T1000 (cell line): ENCODE measurements at regions not wholly inside any gene's neighbourhood (a gene's known extent, or its start where the extent isn't known, plus 50 kb on each side); places are given as distances from the start of the nearest gene placed in this dataset.
"Not testable (repeated sequence)": the region's sequence is repeated elsewhere in the genome, so short reads cannot be mapped to it uniquely, and the experiment has no call there.

ENCODE experiments used
- DNase-seq: peaks from one replicate; lab custom pipeline; 2025; ENCODE audit warnings: mixed read lengths; lab: John Stamatoyannopoulos, UW

DNA sequence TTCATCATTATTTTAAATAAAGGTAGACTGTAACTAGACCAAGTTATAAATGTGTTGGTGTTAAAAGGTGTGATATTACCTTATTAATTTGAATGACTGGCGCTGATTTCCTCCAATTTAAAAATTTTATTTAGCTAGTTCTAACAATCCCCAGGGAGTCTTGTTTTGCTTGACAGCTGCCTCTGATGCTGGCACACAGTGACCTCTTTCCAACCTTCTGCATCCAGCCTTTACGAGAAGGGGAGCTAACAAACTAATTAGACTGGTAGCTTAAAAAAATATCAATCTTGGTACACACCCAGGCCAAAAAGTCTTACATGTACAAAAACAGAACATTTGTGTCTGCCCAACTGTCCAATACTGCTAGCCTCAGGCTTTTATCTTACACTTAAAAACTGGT, 51.8 kb upstream of the ENPEP start:
- DNase-seq, result no peak

DNA sequence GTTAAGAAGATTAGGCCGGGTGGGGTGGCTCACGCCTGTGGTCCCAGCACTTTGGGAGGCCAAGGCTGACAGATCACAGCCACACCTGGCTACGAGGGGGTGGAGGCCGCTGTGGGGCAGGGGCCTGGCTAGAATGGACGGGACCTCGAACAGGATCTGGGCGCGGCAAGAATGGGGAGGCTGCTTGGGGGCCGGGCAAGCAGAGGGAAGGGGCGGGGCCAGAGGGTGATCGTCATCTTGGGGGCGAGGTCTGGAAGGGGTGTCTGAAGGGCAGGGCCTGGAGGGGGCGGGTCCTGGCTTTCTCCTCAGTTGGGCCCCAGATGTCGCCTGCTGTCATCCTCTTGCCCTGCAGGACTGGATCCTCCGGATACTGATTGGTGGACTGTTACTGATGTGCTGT, 57.3 kb upstream of the ENPEP start:
- no peak for DNase-seq

DNA sequence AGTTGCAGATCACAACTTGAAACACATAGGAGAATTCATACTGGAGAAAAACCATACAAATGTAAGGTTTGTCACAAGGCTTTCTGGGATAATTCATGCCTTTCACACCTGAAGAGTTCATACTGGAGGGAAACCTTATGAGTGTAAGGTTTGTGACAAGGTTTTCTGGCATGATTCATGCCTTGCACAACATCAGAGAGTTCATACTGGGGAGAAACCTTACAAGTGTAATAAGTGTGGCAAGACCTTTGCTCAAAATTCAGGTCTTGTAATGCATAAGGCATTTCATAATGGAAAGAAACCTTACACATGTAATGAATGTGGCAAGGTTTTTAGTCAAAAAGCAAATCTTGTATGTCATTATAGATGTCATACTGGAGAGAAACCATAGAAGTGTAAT, 58.8 kb upstream of the ENPEP start:
- DNase-seq, result no peak

DNA sequence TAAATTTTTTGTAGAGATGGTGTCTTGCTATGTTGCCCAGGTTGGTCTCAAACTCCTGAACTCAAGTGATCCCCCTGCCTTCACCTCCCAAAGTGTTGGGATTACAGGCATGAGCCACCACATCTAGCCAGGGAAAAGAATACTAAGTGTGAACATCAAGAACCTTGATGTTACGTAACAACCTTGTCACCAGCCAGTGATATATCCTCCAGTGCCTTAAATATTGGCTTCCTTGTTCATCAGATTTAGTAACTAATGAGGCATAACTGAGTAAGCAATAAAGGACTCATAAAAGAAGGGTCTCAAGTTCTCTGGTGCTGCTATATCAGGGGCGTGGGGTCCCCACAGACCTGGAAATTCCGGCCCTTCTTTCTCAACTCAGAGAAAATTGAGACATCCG, 60.5 kb upstream of the ENPEP start:
- no peak for DNase-seq

DNA sequence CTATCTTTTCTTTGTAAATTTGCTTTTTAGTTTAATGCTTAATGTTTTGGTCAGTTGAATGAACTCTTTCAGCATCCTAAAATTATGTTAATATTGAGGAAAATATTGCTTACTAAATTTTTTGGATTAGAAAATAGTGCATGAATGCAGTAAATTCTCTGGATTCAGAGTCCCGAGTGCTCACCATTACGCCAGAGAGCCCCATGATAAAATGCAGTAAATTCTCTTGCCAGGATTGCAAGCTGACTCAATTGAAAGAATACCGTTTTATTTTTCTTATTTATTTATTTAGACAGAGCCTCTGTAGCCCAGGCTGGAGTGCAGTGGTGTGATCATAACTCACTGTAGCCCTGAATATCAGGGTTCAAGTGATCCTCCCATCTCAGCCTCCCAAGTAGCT, 60.9 kb upstream of the ENPEP start:
- no peak for DNase-seq

DNA sequence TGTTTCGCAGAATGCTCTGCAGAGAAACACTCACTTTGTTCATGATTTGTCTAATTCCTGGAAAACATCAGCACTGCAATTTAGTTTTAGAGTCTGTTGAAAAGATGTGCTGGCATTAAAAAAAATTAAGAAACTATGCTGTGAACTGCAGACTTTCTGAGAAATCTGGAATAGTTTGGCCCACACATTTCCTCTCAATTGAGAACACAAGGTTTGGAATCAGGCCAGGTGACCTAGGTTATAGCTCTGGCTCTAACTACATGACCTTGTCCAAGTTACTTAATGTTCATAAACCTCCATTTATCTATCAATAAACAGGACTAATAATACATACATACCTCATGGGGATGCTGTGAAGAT, 61.4 kb upstream of the ENPEP start:
- DNase-seq, result no peak

DNA sequence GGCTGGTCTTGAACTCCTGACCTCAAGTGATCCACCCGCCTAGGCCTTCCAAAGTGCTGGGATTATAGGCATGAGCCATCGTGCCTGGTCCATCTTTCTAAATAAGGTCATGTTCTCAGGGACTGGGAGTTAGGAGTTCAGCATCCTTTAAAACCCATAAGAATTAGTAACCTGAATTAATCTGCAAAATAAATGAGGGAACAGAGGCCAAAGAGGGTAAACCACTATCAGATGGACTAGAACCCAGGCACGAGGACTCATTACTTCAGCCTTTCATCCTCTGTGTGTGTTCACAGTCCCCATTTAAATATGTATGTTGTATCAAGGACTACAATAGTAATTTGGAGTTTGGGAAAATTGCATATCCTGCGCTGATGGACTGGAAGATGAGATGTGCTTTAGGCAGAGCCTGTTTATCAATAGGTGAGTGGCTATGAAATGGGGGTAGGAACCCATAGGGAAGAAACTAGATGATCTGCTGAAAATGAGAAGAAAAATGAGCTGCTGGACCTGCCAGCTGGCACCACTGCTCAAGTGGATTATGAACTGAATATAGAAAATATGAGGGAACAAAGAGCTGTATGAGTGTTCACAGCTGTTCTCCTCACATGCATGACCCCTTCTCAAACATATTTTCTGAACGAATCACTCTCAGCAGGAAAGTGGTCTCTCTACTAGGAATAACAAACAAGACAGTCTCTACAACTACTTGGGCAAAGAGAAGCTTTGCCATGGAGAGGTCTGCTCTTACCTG, 62.0 kb upstream of the ENPEP start:
- not testable (repeated sequence) for DNase-seq

DNA sequence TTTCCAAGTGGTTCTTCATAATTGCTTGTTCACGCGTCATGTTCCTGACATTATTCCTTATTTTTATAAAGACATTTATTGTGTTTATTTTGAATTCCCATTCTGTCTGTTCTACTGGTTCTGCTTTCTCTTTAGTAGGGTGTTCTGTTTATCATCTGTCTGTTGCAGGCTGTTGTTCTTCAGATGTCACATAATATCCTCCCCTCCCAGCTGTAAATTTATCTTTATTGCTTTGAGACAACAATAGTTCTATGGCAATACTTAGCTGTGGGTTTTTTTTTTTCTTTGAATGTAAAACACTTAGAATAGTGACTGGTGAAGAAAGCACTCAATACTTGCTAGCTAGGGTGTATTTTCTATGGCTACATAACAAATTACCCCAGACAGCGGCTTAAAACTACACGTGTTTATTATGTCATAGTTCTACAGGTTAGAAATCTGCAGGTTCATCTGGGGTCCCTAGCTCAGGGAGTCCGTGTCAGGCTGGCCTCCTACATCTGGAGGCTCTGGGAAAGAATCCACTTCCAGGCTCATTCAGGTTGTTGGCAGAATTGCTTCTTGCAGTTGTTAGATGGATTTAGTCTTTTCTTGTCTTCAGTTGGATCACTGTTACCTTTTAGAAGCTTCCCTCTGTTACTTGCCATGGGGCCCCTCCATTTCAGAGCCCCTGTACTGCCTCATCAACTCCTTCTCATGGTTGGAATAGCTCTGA, 63.4 kb upstream of the ENPEP start:
- DNase-seq, result no peak

DNA sequence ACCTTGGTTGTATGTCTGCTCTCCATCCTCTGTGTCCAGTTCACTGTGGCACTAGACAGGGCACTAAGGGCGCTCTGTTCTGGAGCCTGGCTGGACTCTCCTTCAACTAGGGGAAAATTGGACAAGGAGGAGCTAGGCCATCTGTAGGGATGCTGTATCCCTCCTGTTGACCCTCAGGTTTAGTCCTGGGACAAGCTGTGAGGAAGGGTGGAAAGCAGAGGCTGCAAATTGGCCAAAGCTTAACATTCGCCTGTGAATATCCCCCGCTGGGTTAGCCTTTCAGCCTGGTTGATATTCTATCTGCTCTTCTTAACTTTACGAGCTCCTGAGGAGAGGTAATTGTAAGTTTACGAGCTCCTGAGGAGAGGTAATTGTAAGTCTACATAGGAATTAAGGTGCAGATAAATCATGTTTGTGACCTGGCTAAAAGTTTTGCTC, 64.4 kb upstream of the ENPEP start:
- DNase-seq, result no peak

DNA sequence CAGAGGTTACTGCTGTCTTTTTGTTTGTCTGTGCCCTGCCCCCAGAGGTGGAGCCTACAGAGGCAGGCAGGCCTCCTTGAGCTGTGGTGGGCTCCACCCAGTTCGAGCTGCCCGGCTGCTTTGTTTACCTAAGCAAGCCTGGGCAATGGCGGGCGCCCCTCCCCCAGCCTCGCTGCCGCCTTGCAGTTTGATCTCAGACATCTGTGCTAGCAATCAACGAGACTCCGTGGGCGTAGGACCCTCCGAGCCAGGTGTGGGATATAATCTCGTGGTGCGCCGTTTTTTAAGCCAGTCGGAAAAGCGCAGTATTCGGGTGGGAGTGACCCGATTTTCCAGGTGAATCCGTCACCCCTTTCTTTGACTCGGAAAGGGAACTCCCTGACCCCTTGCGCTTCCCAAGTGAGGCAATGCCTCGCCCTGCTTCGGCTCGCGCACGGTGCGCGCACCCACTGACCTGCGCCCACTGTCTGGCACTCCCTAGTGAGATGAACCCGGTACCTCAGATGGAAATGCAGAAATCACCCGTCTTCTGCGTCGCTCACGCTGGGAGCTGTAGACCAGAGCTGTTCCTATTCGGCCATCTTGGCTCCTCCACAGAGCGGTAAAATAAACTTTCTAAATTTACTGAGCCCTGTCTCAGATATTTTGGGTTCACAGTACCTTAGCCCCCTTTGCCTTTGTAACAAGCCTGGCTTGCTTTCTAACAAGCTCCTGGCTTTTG, 64.9 kb upstream of the ENPEP start:
- DNase-seq, result not testable (repeated sequence)

DNA sequence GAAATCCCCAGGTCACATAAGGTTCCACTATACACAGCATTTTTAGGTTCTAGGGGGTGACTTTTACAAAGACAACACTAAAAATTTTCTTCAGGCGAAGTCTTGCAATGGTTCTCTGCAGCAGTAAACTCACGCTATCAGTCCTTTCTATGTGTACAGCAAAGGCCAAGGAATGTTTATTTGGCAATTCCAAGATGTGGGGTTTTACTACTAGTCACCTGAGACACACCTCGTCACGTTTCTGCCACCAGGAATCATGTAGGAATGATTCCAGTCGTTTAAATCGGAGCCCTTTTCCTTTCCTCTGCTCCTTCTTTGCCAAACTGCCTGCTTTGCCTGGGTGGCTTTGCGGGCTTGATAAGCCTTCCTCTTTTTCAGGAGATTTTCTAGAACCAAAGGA, 75.9 kb upstream of the ENPEP start:
- DNase-seq, result no peak

DNA sequence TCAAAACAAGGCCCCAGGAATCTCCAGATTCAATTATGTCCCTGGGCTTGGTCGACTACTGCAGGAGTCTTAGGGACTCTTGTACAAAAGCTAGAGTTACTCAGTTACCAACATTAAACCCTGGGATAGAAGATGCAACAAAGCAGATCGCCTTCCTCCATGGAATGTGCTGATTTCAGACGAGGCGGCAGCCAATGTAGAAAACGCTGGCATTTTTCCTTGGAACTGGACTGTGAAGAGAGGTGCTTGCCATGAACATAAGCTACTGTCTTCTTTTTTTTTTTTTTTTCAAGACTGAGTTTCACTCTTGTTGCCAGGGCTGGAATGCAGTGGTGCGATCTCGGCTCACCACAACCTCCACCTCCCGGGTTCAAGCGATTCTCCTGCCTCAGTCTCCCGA, 76.9 kb upstream of the ENPEP start:
- not testable (repeated sequence) for DNase-seq

DNA sequence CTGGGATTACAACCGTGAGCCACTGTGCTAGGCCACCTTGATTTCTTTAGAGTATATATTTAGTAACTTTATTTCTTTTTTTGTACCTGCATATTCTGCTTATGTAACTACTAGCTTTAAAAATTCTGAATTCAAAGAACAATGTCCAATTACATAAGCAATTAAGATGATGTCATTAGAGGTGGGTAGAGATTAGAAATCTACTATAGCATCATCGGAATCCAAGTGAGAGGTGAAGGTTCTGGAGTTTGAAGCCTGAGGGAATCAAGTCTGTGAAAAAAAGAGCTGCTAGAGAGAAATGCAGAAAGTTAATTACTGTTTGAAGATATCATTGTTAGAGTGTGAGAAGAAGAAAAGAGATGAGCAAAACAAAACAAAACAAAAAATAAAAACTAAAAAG, 79.0 kb upstream of the ENPEP start:
- no peak for DNase-seq

DNA sequence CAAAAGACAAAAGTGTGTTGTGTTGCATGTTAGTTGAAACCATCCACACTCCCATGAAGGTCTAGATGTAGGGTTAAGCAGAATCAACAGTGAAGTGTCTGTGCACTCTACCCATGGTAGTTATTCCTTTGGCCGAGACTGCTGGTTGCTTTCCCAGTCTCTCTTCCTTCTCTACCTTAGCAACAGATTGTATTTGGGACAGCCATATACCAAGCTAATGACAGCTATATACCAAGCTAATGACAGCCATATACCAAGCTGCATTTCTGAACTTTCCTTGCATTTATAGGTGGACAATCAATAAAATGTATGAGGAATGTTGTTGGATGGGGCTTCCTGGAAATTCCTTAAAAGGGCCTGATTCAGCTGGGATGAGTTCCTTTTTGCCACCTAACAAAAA, 80.5 kb upstream of the ENPEP start:
- DNase-seq, result no peak

DNA sequence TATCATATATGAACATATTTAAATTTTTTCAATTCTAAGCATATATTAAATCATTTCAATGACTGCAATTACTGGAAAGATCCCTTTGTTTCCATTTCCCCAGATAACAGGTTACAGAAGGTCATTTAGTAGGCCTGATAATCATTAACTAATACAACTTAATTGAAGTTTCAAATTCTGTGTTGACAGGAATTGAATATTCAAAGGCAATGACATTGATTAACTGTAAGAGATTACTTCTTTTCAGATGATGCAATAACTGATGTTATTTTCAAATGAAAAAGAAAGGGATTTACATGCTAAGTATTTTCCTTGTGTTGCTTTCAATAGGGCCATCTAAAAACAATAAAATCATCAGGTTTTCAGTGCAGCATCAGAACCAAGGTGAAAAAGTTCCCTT, 81.1 kb upstream of the ENPEP start:
- no peak for DNase-seq

DNA sequence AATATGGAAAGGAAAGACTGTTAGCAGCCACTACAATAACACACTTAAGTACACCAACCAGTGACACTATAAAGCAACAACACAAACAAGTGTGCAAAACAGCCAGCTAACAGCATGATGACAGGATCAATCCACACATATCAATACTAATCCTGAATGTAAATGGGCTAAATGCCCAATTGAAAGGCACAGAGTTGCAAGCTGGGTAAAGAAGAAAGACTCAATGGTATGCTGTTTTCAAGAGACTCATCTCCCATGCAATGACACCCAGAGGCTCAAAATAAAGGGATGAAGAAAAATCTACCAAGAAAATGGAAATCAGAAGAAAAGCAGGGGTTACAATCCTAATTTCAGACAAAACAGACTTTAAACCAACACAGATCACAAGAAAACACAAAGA, 94.2 kb upstream of the ENPEP start:
- no peak for DNase-seq

DNA sequence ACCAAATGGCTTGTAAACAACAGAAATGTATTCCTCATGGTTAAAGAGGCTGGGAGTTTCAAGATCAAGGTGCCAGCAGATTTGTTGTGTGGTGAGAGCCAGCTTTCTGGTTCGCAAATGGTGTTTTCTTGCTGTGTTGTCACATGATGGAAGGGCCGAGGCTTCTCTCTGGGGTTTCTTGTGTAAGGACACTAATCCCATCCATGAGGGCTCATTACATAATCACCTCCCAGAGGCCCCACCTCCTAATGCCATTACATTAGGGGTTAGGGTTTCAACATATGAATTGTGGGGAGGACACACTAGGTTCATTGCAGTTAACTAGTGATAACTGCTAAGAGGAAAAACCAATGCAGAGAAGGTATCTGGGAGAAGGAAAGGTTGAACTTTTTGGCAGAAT, 103.5 kb upstream of the ENPEP start:
- DNase-seq, result no peak

DNA sequence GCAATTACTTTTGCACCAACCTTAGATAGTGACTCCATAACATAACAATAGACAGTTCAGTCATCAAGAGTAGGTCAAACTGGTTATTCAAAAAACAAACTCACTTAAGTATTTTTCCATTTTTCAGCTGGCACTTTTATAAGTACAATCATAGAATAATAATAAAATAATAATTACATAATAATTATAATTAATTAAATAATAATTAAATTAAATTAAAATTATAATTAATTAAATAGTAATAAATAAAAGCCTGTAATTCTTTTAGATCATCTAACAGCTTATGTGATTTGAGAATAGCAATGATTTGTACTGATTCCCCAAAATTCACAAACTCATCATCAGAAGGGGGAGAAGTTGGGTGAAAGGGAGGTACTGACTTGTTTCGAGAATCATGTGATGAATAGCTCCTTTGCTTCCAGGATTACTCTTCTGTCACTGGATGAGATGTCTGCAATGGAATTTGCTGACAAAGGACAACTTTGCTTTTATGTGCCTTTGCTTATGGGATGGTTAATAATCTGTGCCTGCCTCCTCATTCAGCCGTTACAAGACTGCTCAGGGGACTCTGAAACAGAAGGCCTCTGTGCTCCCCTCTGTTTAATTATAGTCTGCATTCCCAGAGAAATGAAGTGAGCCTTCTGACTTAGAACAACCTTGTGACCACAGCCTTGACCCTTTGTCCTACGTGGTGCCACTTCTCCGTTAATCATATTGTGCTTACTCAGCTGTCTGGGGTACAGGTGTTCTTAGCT, 104.8 kb upstream of the ENPEP start:
- no peak for DNase-seq

DNA sequence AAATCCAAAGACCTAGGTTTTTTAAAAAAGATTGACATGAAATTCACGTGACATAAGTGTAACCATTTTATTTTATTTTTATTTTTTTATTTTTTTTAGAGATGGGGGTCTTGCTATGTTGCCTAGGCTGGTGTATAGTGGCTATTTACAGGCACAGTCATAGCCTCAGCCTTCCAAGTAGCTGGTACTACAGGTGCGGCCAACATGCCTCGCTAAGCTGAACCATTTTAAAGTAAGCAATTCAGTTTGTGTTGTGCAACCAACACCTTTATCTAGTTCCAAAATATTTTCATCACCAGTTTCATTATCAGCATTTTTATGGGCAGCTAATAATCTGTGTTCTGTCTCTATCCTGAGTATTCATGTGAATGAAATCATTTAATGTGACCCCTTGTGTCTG, 107.5 kb upstream of the ENPEP start:
- DNase-seq, result no peak

DNA sequence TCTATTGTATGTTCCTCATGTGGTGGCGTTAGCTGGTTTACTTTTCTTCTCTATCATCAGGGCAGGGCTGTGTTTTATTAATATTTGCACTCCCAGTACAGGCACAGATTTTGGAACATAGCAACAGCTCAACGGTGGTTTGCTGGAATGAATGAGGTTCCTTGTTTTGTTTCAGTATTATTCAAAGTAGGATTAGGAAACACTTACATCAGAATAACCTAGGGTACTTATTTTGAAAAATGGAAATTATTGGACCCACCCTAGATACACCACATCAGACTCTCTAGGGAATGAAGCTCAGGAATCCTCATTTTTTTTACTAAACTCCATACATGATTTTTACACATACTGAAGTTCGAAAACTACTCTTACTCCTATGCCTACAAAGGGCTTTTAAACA, 108.8 kb upstream of the ENPEP start:
- no peak for DNase-seq

DNA sequence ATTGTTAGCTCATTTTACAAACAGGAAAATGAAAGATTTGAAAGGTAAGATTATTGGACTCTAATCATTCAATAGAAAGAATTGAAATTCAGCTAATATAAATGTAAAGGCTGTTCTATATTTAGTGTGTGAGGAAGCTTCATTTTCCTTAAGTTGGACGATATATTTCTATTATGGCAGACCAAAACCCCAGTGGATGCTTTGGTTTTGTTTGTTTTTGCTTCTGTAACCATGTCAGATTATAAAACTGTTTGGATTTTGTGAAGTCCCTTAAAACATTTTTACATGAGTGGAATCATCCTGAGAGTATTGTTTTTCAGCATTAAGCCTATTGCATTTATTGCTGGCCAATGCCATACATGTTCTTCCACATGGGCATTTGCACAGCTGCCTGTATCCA, 110.2 kb upstream of the ENPEP start:
- no peak for DNase-seq

DNA sequence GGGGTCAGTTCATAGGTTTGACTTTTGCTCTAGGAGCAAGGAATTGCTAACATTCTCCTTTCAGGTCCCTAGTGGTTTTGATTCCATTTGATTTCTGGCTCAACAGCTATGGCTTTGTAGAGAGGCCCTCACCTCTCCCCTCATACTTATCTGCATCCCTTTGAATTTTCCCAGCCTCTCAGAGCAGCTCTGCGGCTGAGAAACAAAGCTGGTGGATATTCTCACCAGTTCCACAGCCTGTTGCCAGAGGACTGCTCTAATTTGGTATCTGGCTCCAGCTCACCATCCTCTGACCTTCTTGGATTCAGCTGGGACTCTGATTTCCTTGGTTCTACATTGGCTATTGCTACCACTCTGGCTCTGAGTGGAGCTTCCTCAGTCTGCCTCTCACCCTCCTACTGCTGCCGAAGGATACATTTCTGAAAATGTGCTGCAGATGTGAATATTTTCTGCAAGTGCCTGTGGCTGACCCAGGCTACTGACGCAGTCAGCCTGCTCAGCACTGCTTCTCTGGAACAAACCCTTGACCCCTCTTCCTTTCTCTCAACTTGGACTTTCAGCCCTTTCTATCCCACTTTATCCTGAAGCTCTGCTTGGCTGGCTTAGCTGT, 110.9 kb upstream of the ENPEP start:
- DNase-seq, result no peak
